Thoracic aorta (tissue), 2 donors: ENCODE measurements at regions not wholly inside any gene's neighbourhood (a gene's known extent, or its start where the extent isn't known, plus 50 kb on each side); places are given as distances from the start of the nearest gene placed in this dataset.

Source experiments
- ATAC-seq: fragments of 150-250 bp; one replicate; pipeline ENCODE4 v1.8.0; 2017; ENCODE audit warnings: low read depth; ENCODE audit not compliant: insufficient number of reproducible peaks, low FRiP score
- DNase-seq: peaks from one replicate; pipeline ENCODE4 v3.0.0-alpha.2; 2020; ENCODE audit warnings: low spot score
- H3K27ac ChIP-seq, 2 donors: fragments of 200-600 bp; sonication (generic); 1 replicate in 1 of 2; 2 replicates in 1 of 2; pipeline ENCODE4 v1.5.1; 2016; ENCODE audit warnings: mild to moderate bottlenecking in 2 of 2, moderate library complexity in 2 of 2
- H3K27me3 ChIP-seq: fragments of 200-600 bp; sonication (generic); replicated peaks from 2 replicates; pipeline ENCODE4 v1.6.0; 2016; ENCODE audit warnings: mild to moderate bottlenecking; ENCODE audit not compliant: insufficient read depth
- H3K36me3 ChIP-seq: fragments of 200-600 bp; sonication (generic); one replicate; pipeline ENCODE4 v1.5.1; 2016
- H3K4me1 ChIP-seq, 2 donors: fragments of 200-600 bp; sonication (generic); 1 replicate in 1 of 2; 2 replicates in 1 of 2; pipeline versions ENCODE4 v1.5.1 to v1.6.0; 2016; ENCODE audit warnings: low read depth in 2 of 2, mild to moderate bottlenecking in 1 of 2; ENCODE audit not compliant: control insufficient read depth in 1 of 2
- H3K4me3 ChIP-seq: fragments of 200-600 bp; sonication (generic); 2 replicates; pipeline ENCODE4 v1.5.1; 2016; ENCODE audit warnings: mild to moderate bottlenecking
- H3K9me3 ChIP-seq: fragments of 200-600 bp; sonication (generic); 2 replicates; pipeline ENCODE4 v1.5.1; 2016
- CTCF ChIP-seq: fragments of 200-600 bp; sonication (generic); IDR thresholded peaks from one replicate; pipeline ENCODE4 v1.5.1; 2019; ENCODE audit warnings: antibody characterized with exemption

GRCh38 chr5:33317271-33317670, 123.5 kb upstream of the TARS1 start:
- H3K36me3 ChIP-seq: no peaks in the 10 kb centered on the region
- peaks cover 5 to 25% of the 10 kb centered on the region in 2 donors for H3K4me1 ChIP-seq
- TF ChIP-seq CTCF: no peak
- H3K9me3 ChIP-seq: no peaks in the 10 kb centered on the region
- no peak for ATAC-seq
- no peaks in the 10 kb centered on the region for H3K27me3 ChIP-seq
- no peak overlapping the region for H3K27ac ChIP-seq
- H3K4me3 ChIP-seq: no peak overlapping the region
- DNase-seq: no peak

GRCh38 chr5:33319151-33319550, 121.6 kb upstream of the TARS1 start:
- H3K27me3 ChIP-seq: no peaks in the 10 kb centered on the region
- H3K27ac ChIP-seq: no peak overlapping the region
- DNase-seq (no peak), ATAC-seq (no peak)
- no peak overlapping the region for H3K4me3 ChIP-seq
- TF ChIP-seq CTCF: no peak
- no peaks in the 10 kb centered on the region for H3K9me3 ChIP-seq
- peaks cover 5 to 20% of the 10 kb centered on the region in 2 donors for H3K4me1 ChIP-seq
- H3K36me3 ChIP-seq: no peaks in the 10 kb centered on the region

- no peaks in the 10 kb centered on the region for H3K9me3 ChIP-seq
- no peak overlapping the region for H3K4me3 ChIP-seq
- H3K36me3 ChIP-seq: no peaks in the 10 kb centered on the region
- no peak for DNase-seq
- peak overlapping the region; percentile 52 to 61 for H3K27ac ChIP-seq
- H3K4me1 ChIP-seq: peaks cover 5 to 20% of the 10 kb centered on the region in 2 donors
- H3K27me3 ChIP-seq: no peaks in the 10 kb centered on the region
- ATAC-seq: no peak
- TF ChIP-seq CTCF: no peak
These were observed 120.9 kb upstream of the TARS1 start for GRCh38 chr5:33319841-33320240.

DNA sequence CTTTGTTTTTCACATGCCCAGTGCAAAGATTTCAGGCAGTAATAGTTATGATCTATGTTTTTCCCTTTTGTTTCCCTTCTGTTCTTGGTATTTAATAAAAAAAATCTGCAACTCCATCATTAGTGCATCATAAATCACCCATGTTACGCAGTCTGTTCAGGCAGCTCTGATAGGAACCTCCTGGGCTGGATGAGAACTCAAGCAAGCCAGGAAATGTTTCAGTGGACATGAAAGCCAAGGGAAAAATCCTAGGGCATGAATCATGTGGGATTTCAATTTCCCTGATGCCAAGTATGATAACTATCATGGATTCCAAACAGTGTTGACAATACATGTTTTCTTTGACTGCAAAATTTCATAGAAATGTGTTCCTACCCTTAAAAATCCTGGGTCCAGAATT, 119.7 kb upstream of the TARS1 start:
- Histone ChIP-seq H3K27ac (peak overlapping the region; percentile 52 to 61), H3K4me3 (no peak overlapping the region), H3K36me3 (no peaks in the 10 kb centered on the region), H3K4me1 (peaks cover 5 to 20% of the 10 kb centered on the region in 2 donors), H3K9me3 (no peaks in the 10 kb centered on the region), H3K27me3 (no peaks in the 10 kb centered on the region)
- no peak for TF ChIP-seq CTCF
- DNase-seq (peak; percentile 3), ATAC-seq (peak; percentile 84)

DNA sequence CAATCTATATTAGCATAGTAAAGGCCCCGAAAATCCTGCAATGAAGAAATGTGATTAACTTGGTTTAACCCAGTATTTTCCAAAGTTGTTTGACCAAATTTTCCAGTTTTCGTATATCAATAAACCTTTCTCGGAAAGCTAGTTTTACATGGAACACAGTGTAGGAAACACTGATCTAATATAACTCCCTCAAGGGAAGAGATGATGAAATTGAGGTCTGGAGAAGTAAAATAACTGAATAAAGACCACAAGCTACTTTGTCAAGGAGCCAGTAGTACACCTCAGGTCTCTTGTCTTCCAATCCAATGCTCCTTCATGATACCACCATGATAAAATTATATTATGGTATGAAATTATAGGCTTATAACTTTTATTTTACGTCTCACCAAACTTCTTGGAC, 118.1 kb upstream of the TARS1 start:
- no peak for ATAC-seq
- no peak overlapping the region for H3K27ac ChIP-seq

More for the DNA sequence above, 118.1 kb upstream of the TARS1 start:
- Histone ChIP-seq H3K4me3 (no peak overlapping the region), H3K9me3 (no peaks in the 10 kb centered on the region), H3K27me3 (no peaks in the 10 kb centered on the region), H3K4me1 (peaks cover 5 to 20% of the 10 kb centered on the region in 2 donors), H3K36me3 (no peaks in the 10 kb centered on the region)
- TF ChIP-seq CTCF: no peak
- no peak for DNase-seq
